ENCODE measurements at regions not wholly inside any gene's neighbourhood (a gene's known extent, or its start where the extent isn't known, plus 50 kb on each side); places are given as distances from the start of the nearest gene placed in this dataset.

DNA sequence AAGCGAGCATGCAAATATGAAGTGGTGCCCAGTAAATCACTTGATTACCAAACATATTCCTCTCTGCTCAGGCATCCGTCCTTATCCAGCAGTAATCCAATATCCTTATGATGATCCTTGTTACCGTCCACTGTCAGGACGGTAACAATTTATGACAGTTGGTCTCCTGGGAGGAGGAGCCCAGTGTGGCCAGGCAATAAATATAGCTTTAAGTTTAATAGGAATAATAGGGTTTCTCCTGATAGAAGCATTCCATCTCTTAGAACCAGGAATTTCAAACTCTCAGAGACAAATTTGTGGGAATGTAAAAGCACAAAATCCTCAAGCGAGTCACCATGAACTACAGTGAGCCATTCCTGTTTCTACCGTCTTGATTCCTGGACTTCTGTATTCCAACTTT lies 171.2 kb upstream of the IL15 start:
- no peaks in the 10 kb centered on the region for H3K4me1 ChIP-seq (ENCODE audit: control insufficient read depth, extremely low read depth, insufficient read depth, low read length)
- DNase-seq (ENCODE audit: low read depth, low spot score) = no peak
- no peak overlapping the region for H3K4me2 ChIP-seq (ENCODE audit: insufficient read depth, low read length)
- no peaks in the 10 kb centered on the region for H4K20me1 ChIP-seq (replicated peaks; ENCODE audit: control insufficient read depth, extremely low read depth, insufficient read depth, low read length)
- intact Hi-C loops (cut with micrococcal nuclease) = no loop called here
- no peaks in the 10 kb centered on the region for H3K36me3 ChIP-seq (ENCODE audit: control insufficient read depth in 2 of 2, extremely low read depth in 1 of 2, insufficient read depth in 2 of 2, low read length in 2 of 2)
- no peak for FAIRE-seq
- CTCF ChIA-PET = interaction anchor here (1.5 kb wide), 1 partner anchor 32 kb away, joined by 4 read pairs; no protein-coding TSS in a partner anchor
- H2AFZ ChIP-seq (ENCODE audit: low read depth, low read length) = no peak overlapping the region
- peaks cover 0 to 2% of the 10 kb centered on the region in 2 experiments for H3K27me3 ChIP-seq (ENCODE audit: control insufficient read depth in 2 of 2, insufficient read depth in 2 of 2, low read length in 2 of 2)
- no TSS peak for BruUV-seq (replicated peaks)
- TF ChIP-seq MYC (IDR thresholded peaks at IDR 0.05; ENCODE audit: low read depth, low read length) (no peak), EZH2 (IDR thresholded peaks at IDR 0.05; ENCODE audit: borderline replicate concordance, low read depth, low read length, severe bottlenecking) (no peak), POLR2A (IDR thresholded peaks at IDR 0.05; ENCODE audit: low read depth, low read length) (no peak), POLR2AphosphoS5 (IDR thresholded peaks at IDR 0.05; ENCODE audit: insufficient read depth, low read depth, low read length) (no peak)
- H3K79me2 ChIP-seq (ENCODE audit: control insufficient read depth, insufficient read depth, low read length) = no peaks in the 10 kb centered on the region
- POLR2A ChIA-PET = no interaction called here
- H3K27ac ChIP-seq (ENCODE audit: insufficient read depth, low read depth, low read length) = no peak overlapping the region
- dilution Hi-C loops (cut with MboI; ENCODE audit: extremely low pct_ligation_motif_present, low sequenced_read_pairs) = no loop called here
- H3K9me1 ChIP-seq (replicated peaks; ENCODE audit: control insufficient read depth, extremely low read depth, insufficient read depth, low read length) = no peaks in the 10 kb centered on the region
- H3K9ac ChIP-seq (replicated peaks; ENCODE audit: extremely low read depth, insufficient read depth, low read length) = no peak overlapping the region
- H3K4me3 ChIP-seq (replicated peaks in 1 of 3; ENCODE audit: insufficient read depth in 1 of 3, low read depth in 1 of 3, low read length in 3 of 3) = no peak overlapping the region
- H3K9me3 ChIP-seq (replicated peaks; ENCODE audit: control insufficient read depth, insufficient read depth, low read length) = no peaks in the 10 kb centered on the region

DNA sequence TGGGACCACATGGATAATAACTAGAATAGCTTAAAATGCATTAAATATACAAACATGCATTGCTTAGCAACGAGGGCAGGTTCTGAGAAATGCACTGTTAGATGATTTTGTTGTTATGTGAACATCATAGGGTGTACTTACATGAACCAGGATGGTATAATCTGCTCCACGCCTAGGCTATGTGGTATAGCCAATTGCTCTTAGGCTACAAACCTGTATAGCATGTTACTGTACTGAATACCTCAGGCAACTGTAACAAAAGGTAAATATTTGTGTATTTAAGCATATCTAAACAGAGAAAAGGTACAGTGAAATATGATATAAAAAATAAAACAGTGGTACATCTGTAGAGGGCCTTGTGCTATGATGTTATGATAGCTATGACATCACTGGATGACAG lies 169.2 kb upstream of the IL15 start:
- intact Hi-C loops (cut with micrococcal nuclease) = no loop called here
- BruUV-seq (replicated peaks) = no TSS peak
- POLR2A ChIA-PET = no interaction called here

More for the DNA sequence above, 169.2 kb upstream of the IL15 start:
- Histone ChIP-seq H3K4me3 (replicated peaks in 1 of 3; ENCODE audit: insufficient read depth in 1 of 3, low read depth in 1 of 3, low read length in 3 of 3) (no peak overlapping the region), H3K4me1 (ENCODE audit: control insufficient read depth, extremely low read depth, insufficient read depth, low read length) (no peaks in the 10 kb centered on the region), H3K79me2 (ENCODE audit: control insufficient read depth, insufficient read depth, low read length) (no peaks in the 10 kb centered on the region), H3K9me3 (replicated peaks; ENCODE audit: control insufficient read depth, insufficient read depth, low read length) (no peaks in the 10 kb centered on the region), H3K9me1 (replicated peaks; ENCODE audit: control insufficient read depth, extremely low read depth, insufficient read depth, low read length) (no peaks in the 10 kb centered on the region), H3K4me2 (ENCODE audit: insufficient read depth, low read length) (no peak overlapping the region), H3K27ac (ENCODE audit: insufficient read depth, low read depth, low read length) (no peak overlapping the region), H3K27me3 (ENCODE audit: control insufficient read depth in 2 of 2, insufficient read depth in 2 of 2, low read length in 2 of 2) (peaks cover 0 to 2% of the 10 kb centered on the region in 2 experiments), H2AFZ (ENCODE audit: low read depth, low read length) (no peak overlapping the region), H3K36me3 (ENCODE audit: control insufficient read depth in 2 of 2, extremely low read depth in 1 of 2, insufficient read depth in 2 of 2, low read length in 2 of 2) (no peaks in the 10 kb centered on the region), H3K9ac (replicated peaks; ENCODE audit: extremely low read depth, insufficient read depth, low read length) (no peak overlapping the region), H4K20me1 (replicated peaks; ENCODE audit: control insufficient read depth, extremely low read depth, insufficient read depth, low read length) (no peaks in the 10 kb centered on the region)
- DNase-seq (ENCODE audit: low read depth, low spot score) = no peak
- FAIRE-seq = no peak
- CTCF ChIA-PET = interaction anchor here (1.3 kb wide), 1 partner anchor 11 kb away, joined by 4 read pairs; no protein-coding TSS in a partner anchor
- no peak for TF ChIP-seq FOS (IDR thresholded peaks at IDR 0.05; ENCODE audit: borderline replicate concordance, insufficient read depth, low read length)
- TF ChIP-seq, protein P1, sequence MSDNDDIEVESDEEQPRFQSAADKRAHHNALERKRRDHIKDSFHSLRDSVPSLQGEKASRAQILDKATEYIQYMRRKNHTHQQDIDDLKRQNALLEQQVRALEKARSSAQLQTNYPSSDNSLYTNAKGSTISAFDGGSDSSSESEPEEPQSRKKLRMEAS (IDR thresholded peaks at IDR 0.05; ENCODE audit: insufficient read depth, insufficient read length) = no peak
- no peak for TF ChIP-seq JUN (IDR thresholded peaks at IDR 0.05; ENCODE audit: borderline replicate concordance, insufficient read depth, insufficient read length, low read depth)
- no peak for TF ChIP-seq GATA2 (IDR thresholded peaks at IDR 0.05; ENCODE audit: insufficient read depth, insufficient read length, low read depth, low read length)
- TF ChIP-seq POLR2AphosphoS5 (IDR thresholded peaks at IDR 0.05; ENCODE audit: insufficient read depth, low read depth, low read length) = no peak
- no peak for TF ChIP-seq POLR2A (IDR thresholded peaks at IDR 0.05; ENCODE audit: low read depth, low read length)
- no peak for TF ChIP-seq MYC (IDR thresholded peaks at IDR 0.05; ENCODE audit: low read depth, low read length)
- TF ChIP-seq, protein P2, sequence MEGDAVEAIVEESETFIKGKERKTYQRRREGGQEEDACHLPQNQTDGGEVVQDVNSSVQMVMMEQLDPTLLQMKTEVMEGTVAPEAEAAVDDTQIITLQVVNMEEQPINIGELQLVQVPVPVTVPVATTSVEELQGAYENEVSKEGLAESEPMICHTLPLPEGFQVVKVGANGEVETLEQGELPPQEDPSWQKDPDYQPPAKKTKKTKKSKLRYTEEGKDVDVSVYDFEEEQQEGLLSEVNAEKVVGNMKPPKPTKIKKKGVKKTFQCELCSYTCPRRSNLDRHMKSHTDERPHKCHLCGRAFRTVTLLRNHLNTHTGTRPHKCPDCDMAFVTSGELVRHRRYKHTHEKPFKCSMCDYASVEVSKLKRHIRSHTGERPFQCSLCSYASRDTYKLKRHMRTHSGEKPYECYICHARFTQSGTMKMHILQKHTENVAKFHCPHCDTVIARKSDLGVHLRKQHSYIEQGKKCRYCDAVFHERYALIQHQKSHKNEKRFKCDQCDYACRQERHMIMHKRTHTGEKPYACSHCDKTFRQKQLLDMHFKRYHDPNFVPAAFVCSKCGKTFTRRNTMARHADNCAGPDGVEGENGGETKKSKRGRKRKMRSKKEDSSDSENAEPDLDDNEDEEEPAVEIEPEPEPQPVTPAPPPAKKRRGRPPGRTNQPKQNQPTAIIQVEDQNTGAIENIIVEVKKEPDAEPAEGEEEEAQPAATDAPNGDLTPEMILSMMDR (IDR thresholded peaks at IDR 0.05; ENCODE audit: extremely low read depth in 1 of 2, insufficient read depth in 1 of 2, low read depth in 1 of 2, low read length in 2 of 2) = no peak
- no peak for TF ChIP-seq EZH2 (IDR thresholded peaks at IDR 0.05; ENCODE audit: borderline replicate concordance, low read depth, low read length, severe bottlenecking)
- dilution Hi-C loops (cut with MboI; ENCODE audit: extremely low pct_ligation_motif_present, low sequenced_read_pairs) = no loop called here
